ENCODE measurements at regions not wholly inside any gene's neighbourhood (a gene's known extent, or its start where the extent isn't known, plus 50 kb on each side); places are given as distances from the start of the nearest gene placed in this dataset.

- TF ChIP-seq CTCF (IDR thresholded peaks at IDR 0.05; ENCODE audit: low read length) (no peak), EZH2phosphoT487 (IDR thresholded peaks at IDR 0.05; ENCODE audit: low read length) (no peak), EZH2 (optimal IDR thresholded peaks at IDR 0.05; ENCODE audit: low read depth, low read length) (no peak)
Observed at GRCh38 chr5:54725391-54726280, 208.1 kb downstream of the SNX18 start.
